ENCODE measurements at regions not wholly inside any gene's neighbourhood (a gene's known extent, or its start where the extent isn't known, plus 50 kb on each side); places are given as distances from the start of the nearest gene placed in this dataset.

DNA sequence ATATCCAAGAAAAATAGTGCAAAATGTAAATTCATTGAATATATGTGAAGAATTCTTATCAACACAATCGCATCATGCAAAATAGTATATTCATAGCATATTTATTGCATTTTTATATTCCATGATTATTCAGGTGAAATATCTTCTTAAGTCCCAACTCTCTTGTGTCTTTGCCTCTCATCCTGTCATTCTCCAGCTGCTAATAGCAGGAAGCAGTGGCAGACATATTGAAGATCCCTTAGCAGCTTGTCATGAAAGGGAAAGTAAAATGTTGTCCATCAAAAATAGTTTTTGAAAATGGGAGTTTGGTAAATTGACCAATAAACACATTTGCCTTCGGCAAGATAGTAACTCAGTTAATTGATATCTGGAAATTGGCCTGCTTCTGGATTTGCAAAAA, 265.3 kb upstream of the TGFBR2 start:
- DNase-seq = no peak

GRCh38 chr3:30341851-30342250, 264.6 kb upstream of the TGFBR2 start:
- DNase-seq = no peak

GRCh38 chr3:30342318-30343060, 263.9 kb upstream of the TGFBR2 start:
- no peak for DNase-seq

- DNase-seq = no peak
Measured at GRCh38 chr3:30343067-30343831, 263.2 kb upstream of the TGFBR2 start.

DNA sequence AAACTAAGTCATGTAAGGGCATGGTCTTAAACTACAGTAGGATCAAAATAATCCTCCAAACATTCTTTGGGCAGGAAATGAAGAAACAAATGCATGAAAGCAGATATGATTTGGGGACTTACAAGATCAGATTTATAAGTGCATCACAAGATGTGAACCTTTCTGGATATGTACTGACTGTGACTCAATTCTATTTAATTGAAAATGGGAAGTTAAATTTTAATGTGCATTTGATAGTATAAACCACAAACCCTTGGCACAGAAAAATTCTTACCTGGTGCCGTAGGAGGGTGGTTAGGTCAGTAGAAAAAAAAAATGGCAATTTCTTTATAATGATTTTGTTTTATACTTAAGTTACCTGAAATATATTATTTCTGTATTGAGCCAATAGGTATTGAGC, 262.5 kb upstream of the TGFBR2 start:
- no peak for DNase-seq

GRCh38 chr3:30344288-30344687, 262.1 kb upstream of the TGFBR2 start:
- no peak for DNase-seq

DNA sequence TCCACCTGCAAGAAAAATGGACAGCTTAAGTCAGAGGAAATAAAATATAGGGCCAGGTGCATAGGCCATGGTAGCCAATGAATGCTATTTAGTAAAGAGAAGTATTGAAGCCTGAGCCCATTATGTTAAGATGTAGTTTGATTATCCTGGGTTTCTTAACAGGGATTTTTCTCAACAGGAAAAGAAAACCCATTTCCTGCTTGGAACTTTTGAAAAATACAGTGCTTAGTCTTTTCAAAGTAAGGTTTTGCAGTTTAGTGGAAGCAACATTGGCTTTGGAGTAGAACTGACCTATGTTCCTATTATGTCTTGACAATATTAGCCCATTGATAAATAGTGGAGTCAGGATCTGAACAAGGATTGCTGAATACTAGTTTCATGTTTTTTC, 259.5 kb upstream of the TGFBR2 start:
- DNase-seq = no peak

GRCh38 chr3:30347679-30348216, 258.7 kb upstream of the TGFBR2 start:
- DNase-seq = peak; percentile 65

- DNase-seq = no peak
Measured at GRCh38 chr3:30349507-30349906, 256.9 kb upstream of the TGFBR2 start.

GRCh38 chr3:30350011-30350410, 256.4 kb upstream of the TGFBR2 start:
- no peak for DNase-seq

GRCh38 chr3:30350901-30351300, 255.5 kb upstream of the TGFBR2 start:
- no peak for DNase-seq

DNA sequence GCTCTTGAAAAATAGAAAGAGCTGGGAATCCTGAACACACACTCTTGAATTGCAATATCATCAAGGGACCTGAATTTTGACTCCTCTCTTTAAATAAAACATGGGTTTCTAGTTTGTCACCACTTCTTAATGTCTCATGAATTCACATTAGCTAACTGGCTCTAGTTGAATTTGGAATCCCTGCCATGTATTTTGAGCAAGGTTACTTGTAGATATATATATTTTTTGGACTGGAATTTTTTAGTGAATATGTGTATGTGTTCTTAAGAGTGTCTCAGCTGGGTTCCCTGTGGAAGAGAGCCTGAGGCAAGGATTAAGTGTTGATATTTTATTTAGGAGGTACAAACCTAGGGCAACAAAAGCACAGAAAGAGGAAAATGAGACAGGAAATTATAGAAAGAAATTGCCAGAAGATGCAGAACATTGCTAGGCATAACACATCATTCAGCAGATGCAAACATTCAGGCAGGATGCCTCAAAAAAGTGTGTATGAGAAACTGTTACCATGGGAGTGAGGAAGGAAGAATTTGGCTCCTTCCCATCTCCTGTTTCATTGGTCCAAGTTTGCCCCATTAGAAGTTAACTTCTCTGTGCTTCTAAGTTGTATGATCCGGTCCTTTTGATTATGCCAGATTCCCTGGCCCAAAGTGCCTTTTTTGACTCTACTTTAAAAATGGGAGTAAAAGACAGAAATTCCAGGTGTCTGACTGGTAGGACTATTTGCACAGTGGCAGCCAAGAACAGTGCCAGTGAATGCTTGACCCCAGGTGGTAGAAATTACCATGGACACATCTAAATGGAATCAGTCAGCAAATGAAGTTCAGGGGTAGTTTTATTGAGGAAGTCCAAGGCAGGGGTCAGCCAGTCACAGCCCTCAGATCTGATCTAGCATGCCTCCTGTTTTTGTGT, 253.7 kb upstream of the TGFBR2 start:
- DNase-seq = no peak

DNA sequence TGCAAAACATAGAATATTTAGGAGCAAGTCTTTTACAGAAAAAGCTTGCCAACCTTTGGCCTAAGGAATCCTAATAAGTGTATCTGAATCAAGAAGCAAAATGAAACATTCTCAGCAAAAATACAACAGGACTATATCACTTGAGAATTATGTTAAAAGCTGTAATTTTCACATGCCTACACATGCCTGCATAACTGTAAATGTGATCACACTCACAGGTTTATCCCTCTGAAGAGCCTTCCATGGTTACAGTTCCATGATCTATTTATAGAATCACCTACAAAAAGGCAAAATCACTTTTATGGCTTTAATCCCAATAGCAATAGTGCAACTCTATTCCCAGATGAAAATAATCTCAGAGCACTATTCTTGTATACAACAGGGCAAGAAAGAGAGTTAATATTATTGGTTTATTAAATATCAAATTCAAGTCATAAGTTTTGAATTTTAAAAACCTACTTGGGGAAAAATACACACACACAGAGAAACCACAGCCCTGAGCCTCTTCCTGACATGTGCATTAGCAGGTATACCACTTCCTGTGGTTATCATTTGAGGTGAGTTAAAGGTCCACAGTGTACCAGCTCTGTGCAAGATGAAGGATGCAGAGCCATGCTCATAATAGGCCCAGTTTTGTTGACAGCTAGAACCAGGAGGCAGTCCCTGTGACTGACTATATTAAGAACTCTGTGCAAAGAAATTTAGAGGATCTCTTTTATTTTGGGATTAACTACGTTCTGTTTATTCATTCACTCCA, 252.5 kb upstream of the TGFBR2 start:
- peak; percentile 73 for DNase-seq

- no peak for DNase-seq
Measured at GRCh38 chr3:30354513-30354912, 251.9 kb upstream of the TGFBR2 start.

DNA sequence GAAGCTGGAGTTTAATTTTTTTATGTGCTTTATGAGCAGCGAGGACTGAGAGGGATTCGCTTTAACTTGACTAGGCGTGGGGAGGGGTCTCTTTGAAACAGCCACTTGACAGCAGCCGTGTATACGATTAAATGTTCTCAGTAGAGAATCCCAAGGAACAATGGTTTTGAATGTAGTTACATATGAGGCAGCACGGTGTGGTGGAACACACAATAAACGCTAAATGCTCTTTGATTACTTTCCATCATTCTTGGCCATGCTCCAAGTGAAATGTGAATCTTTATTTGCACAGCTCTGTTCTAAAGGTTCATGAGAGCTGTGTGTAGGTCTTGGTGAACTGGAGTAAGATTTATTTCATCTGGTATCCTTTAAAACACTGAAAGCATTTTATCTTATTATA, 251.4 kb upstream of the TGFBR2 start:
- DNase-seq = no peak

GRCh38 chr3:30355622-30356021, 250.8 kb upstream of the TGFBR2 start:
- no peak for DNase-seq

GRCh38 chr3:30356866-30357753, 249.3 kb upstream of the TGFBR2 start:
- no peak for DNase-seq

GRCh38 chr3:30357897-30358296, 248.5 kb upstream of the TGFBR2 start:
- DNase-seq = no peak

DNA sequence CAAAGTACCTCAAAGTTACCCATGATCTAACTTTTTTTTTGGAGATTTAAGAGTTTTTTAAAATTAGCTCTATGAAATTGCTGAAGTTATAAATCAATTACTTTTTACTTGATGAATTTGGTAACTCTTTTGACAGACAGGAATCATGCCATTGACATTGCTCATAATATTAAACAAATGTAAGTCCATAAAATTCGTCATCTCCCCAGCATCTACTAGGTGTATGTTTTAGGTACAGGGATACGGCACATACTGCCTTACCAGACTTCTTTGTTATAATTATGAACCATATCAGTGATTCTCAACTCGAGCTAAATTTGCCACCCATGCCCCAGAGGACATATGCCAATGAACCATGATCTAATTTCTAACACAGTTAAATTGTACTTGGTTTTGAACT, 247.5 kb upstream of the TGFBR2 start:
- no peak for DNase-seq

DNA sequence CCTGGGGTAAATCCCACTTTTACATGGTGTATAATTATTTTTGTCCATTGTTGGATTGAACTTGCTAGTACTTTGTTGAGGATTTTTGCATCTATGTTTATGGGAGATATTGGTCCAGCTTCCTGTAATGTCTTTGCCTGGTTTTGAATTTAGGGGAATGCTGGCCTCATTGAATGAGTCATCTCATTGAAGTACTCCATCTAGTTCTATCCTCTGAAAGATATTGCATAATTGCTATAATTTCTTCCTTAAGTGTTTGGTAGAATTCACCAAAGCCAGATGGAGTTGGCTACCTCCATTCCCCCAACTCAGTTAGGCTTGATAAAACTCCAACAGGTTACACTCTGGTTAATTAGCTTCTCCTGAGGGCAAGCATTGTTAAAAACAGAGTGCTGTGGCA, 237.4 kb upstream of the TGFBR2 start:
- DNase-seq = no peak

GRCh38 chr3:30370681-30371271, 235.6 kb upstream of the TGFBR2 start:
- DNase-seq = no peak
